ENCODE measurements at regions not wholly inside any gene's neighbourhood (a gene's known extent, or its start where the extent isn't known, plus 50 kb on each side); places are given as distances from the start of the nearest gene placed in this dataset.

GRCh38 chr7:109158246-109158645 lies 588.6 kb downstream of the DNAJB9 start:
- no peak for DNase-seq

- no peak for DNase-seq
Measured at GRCh38 chr7:109176661-109177060, 607.0 kb downstream of the DNAJB9 start.

GRCh38 chr7:109178342-109178741 lies 608.7 kb downstream of the DNAJB9 start:
- no peak for DNase-seq

- DNase-seq, result no peak
Measured at GRCh38 chr7:109179601-109180000, 609.9 kb downstream of the DNAJB9 start.

- DNase-seq, result no peak
Measured at GRCh38 chr7:109190766-109191398, 621.2 kb downstream of the DNAJB9 start.

- no peak for DNase-seq
Measured at GRCh38 chr7:109206196-109206595, 636.5 kb downstream of the DNAJB9 start.

GRCh38 chr7:109213081-109213480 lies 643.4 kb downstream of the DNAJB9 start:
- no peak for DNase-seq

- no peak for DNase-seq
Measured at GRCh38 chr7:109215341-109215740, 645.7 kb downstream of the DNAJB9 start.

GRCh38 chr7:109224100-109224499 lies 654.4 kb downstream of the DNAJB9 start:
- DNase-seq, result no peak

- no peak for DNase-seq
Measured at GRCh38 chr7:109226699-109227098, 657.0 kb downstream of the DNAJB9 start.

- no peak for DNase-seq
Measured at GRCh38 chr7:109235316-109235715, 665.6 kb downstream of the DNAJB9 start.

- no peak for DNase-seq
Measured at GRCh38 chr7:109246330-109247077, 676.8 kb downstream of the DNAJB9 start.

- DNase-seq, result no peak
Measured at GRCh38 chr7:109256762-109257560, 687.3 kb downstream of the DNAJB9 start.

GRCh38 chr7:109259151-109259550 lies 689.5 kb downstream of the DNAJB9 start:
- no peak for DNase-seq

GRCh38 chr7:109261781-109262180 lies 692.1 kb downstream of the DNAJB9 start:
- DNase-seq, result no peak

- DNase-seq, result no peak
Measured at GRCh38 chr7:109266610-109267009, 696.9 kb downstream of the DNAJB9 start.

- DNase-seq, result no peak
Measured at GRCh38 chr7:109276348-109276747, 706.7 kb downstream of the DNAJB9 start.

GRCh38 chr7:109282726-109283125 lies 713.1 kb downstream of the DNAJB9 start:
- no peak for DNase-seq

GRCh38 chr7:109284943-109285342 lies 715.3 kb downstream of the DNAJB9 start:
- DNase-seq, result no peak

GRCh38 chr7:109295158-109295557 lies 725.5 kb downstream of the DNAJB9 start:
- no peak for DNase-seq

GRCh38 chr7:109308816-109309215 lies 739.1 kb downstream of the DNAJB9 start:
- no peak for DNase-seq

GRCh38 chr7:109309790-109310189 lies 740.1 kb downstream of the DNAJB9 start:
- no peak for DNase-seq

GRCh38 chr7:109318136-109318535 lies 748.5 kb downstream of the DNAJB9 start:
- no peak for DNase-seq

- DNase-seq, result no peak
Measured at GRCh38 chr7:109322833-109323232, 753.2 kb downstream of the DNAJB9 start.

All from NCI-H510A treated with DMSO at 0.1 percent for 48 hours (cell line).